Breast epithelium (tissue), 4 donors: ENCODE measurements at regions not wholly inside any gene's neighbourhood (a gene's known extent, or its start where the extent isn't known, plus 50 kb on each side); places are given as distances from the start of the nearest gene placed in this dataset.

Experiments
- DNase-seq, 2 donors: peaks; one replicate each; pipeline ENCODE4 v3.0.0-alpha.2; 2019; ENCODE audit warnings: low spot score in 2 of 2
- H3K27ac ChIP-seq, 2 donors: fragments of 200-600 bp; sonication (generic) in 1 of 2; one replicate each; pipeline ENCODE4 v1.5.1; 2016 to 2019; ENCODE audit warnings: mild to moderate bottlenecking in 1 of 2
- H3K27me3 ChIP-seq, 2 donors: fragments of 200-600 bp; sonication (generic) in 1 of 2; one replicate each; pipeline versions ENCODE4 v1.5.1 to v1.6.0; 2017 to 2019; ENCODE audit warnings: control low read depth in 1 of 2, mild to moderate bottlenecking in 1 of 2
- H3K36me3 ChIP-seq: fragments of 200-600 bp; one replicate; pipeline ENCODE4 v1.5.1; 2019
- H3K4me1 ChIP-seq, 2 donors: fragments of 200-600 bp; sonication (generic); one replicate each; pipeline ENCODE4 v1.5.1; 2016 to 2019; ENCODE audit warnings: control low read depth in 1 of 2
- H3K4me3 ChIP-seq, 3 donors: fragments of 200-600 bp; sonication (generic); 1 replicate in 2 of 3; 2 replicates in 1 of 3; pipeline ENCODE4 v1.5.1; 2016 to 2019; ENCODE audit warnings: mild to moderate bottlenecking in 3 of 3, moderate library complexity in 2 of 3
- H3K9me3 ChIP-seq, 2 donors: fragments of 200-600 bp; sonication (generic) in 1 of 2; one replicate each; pipeline ENCODE4 v1.5.1; 2016 to 2019; ENCODE audit warnings: control low read depth in 1 of 2
- POLR2A ChIP-seq: fragments of 450-650 bp; IDR thresholded peaks from one replicate; pipeline ENCODE4 v1.6.1; 2016; ENCODE audit warnings: antibody characterized with exemption, mild to moderate bottlenecking, moderate library complexity
- POLR2AphosphoS5 ChIP-seq, 3 donors: sonication (generic); formaldehyde crosslinking; IDR thresholded peaks; one replicate each; pipeline ENCODE4 v1.6.1; 2017; ENCODE audit warnings: antibody characterized with exemption in 3 of 3
- intact Hi-C: fragments of 100-400 bp; cut with DNase I; formaldehyde crosslinking; loops from one replicate; pipeline ENCODE4 v1.15.1; 2023; ENCODE audit warnings: low total_unique reads
- TF ChIP-seq, protein P1 (sequence below), 3 donors: fragments of 450-650 bp; IDR thresholded peaks; one replicate each; pipeline ENCODE4 v1.5.1; 2016 to 2017; ENCODE audit warnings: antibody characterized with exemption in 3 of 3, mild to moderate bottlenecking in 3 of 3, moderate library complexity in 3 of 3

DNA sequence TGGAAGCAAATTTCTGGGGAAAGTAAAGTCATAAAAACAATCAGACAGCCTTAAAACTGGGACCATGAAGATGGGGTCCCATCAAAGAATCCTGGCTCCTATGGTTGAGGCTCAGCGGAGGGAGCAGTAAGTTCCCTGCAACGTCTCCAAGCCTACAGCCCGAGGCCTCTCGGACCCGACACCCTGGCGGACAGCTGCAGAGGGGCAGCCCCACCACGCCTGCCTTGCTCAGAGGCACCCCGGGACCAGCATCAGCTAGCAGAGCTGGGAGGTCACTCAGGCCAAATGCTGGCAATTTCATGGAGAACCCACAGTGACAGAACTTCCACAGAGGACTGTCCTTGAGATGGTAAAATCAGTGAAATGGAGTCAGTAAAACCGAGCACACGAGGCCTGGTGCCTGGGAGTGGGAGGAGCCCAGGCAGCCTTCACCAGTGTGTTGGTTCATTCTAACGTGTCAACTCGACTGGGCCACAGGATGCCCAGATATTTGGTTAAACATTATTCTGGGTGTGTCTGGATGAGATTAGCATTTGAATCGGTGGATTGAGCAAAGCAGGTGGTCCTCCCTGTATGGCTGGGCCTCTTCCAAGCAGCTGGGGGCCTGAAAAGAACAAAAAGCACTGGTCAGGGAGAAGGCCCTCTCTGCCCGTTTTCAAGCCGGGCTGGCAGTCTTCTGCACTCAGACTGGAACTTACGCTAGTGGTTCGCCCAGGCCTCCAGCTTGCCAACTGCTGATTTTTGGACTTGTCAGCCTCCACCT lies 96.2 kb upstream of the INSIG1 start:
- Histone ChIP-seq H3K27me3 (no peaks in the 10 kb centered on the region), H3K27ac (no peak overlapping the region), H3K9me3 (peaks cover 8 to 10% of the 10 kb centered on the region in 2 donors), H3K4me3 (no peak overlapping the region), H3K4me1 (no peaks in the 10 kb centered on the region), H3K36me3 (no peaks in the 10 kb centered on the region)
- intact Hi-C loops: no loop called here
- TF ChIP-seq POLR2A (no peak), POLR2AphosphoS5 (IDR thresholded peaks at IDR 0.05) (no peak)
- TF ChIP-seq, protein P1, sequence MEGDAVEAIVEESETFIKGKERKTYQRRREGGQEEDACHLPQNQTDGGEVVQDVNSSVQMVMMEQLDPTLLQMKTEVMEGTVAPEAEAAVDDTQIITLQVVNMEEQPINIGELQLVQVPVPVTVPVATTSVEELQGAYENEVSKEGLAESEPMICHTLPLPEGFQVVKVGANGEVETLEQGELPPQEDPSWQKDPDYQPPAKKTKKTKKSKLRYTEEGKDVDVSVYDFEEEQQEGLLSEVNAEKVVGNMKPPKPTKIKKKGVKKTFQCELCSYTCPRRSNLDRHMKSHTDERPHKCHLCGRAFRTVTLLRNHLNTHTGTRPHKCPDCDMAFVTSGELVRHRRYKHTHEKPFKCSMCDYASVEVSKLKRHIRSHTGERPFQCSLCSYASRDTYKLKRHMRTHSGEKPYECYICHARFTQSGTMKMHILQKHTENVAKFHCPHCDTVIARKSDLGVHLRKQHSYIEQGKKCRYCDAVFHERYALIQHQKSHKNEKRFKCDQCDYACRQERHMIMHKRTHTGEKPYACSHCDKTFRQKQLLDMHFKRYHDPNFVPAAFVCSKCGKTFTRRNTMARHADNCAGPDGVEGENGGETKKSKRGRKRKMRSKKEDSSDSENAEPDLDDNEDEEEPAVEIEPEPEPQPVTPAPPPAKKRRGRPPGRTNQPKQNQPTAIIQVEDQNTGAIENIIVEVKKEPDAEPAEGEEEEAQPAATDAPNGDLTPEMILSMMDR (IDR thresholded peaks at IDR 0.05): no peak
- no peak for DNase-seq

DNA sequence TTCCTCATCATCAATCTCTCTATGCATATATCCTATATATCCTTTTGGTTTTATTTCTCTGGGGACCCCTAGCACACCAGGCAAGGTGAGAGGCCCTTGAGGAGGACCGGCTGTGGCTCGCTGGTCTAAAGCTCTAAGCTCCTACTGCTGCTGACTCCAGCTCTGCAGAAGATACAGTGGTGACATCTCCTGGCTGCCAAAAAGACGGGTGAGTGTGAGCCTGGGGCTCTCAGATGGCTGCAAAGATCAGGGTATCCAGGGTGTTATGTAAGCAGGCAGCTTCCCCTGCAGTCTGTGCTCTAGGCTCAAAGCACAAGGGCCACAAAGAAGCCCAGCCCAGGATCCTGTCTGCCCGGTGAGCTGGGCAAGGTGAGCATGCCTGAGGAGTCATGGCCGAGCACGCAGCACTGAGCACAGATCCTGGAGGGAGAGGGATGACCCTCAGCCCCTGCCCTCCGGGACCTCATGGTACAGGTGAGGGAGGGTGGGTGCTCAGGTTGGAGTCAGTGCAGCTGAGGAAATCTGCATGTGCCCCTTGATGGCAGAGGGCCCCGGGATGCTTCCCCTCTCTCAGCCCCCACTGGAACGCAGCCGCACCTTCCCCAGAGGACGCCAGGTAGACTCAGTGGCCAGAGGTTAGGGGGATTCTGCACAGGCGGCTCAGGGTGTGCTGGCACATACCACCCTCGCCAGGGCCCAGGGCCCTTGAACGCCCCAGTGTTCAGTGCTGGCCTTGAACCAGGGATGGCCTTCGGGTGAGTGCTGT lies 95.4 kb upstream of the INSIG1 start:
- no peaks in the 10 kb centered on the region for H3K4me1 ChIP-seq
- TF ChIP-seq POLR2A: no peak
- no peak for TF ChIP-seq POLR2AphosphoS5 (IDR thresholded peaks at IDR 0.05)
- TF ChIP-seq, protein P1 (IDR thresholded peaks at IDR 0.05): no peak
- no peaks in the 10 kb centered on the region for H3K27me3 ChIP-seq
- peaks cover under 1 to 3% of the 10 kb centered on the region in 2 donors for H3K9me3 ChIP-seq
- no peaks in the 10 kb centered on the region for H3K36me3 ChIP-seq
- H3K27ac ChIP-seq: no peak overlapping the region
- H3K4me3 ChIP-seq: no peak overlapping the region
- DNase-seq: no peak
- intact Hi-C loops: no loop called here

DNA sequence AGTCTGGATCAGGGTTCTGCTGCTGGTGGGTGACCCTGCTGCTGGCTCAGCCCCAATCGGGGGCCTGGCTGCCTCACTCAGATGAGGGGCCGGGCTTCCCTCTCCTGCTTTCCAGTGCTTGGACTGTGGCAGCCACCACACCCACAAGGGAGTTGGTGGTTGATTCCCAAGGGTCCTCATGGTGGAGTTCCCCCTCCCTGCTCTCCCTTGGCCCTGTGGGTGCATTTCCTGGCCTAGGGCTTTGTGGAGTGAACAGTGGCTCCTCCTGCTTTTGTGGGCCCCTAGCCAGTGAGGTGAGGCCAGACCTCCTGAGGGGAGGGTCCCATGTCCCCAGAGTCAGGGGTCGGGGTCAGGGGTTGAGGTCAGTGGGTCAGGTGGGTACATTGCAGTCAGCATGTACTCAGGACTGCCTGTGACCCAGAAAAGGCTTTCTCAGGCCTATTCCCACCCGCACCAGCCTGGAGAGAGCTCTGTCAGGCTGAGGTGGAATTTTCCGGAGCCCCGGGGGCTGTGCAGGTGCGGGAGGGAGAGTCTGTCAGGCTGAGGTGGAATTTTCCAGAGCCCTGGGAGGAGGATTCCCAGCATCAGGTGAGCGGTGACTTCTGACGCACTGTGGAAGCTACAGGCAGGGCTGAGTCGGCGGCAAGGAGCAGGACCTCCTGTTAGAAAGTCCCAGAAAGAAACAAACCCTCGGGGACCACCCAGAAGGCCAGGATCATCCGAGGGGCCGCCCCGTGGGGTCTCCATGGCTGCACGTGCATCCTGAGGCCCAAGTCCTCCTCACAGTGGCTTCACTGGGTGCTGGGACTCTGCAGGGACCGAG lies 94.4 kb upstream of the INSIG1 start:
- peaks cover 0 to under 1% of the 10 kb centered on the region in 2 donors for H3K9me3 ChIP-seq
- intact Hi-C loops: no loop called here
- H3K27ac ChIP-seq: no peak overlapping the region
- TF ChIP-seq, protein P1 (IDR thresholded peaks at IDR 0.05): no peak
- TF ChIP-seq POLR2AphosphoS5 (IDR thresholded peaks at IDR 0.05): no peak
- no peak for TF ChIP-seq POLR2A
- H3K36me3 ChIP-seq: no peaks in the 10 kb centered on the region
- no peaks in the 10 kb centered on the region for H3K27me3 ChIP-seq
- H3K4me1 ChIP-seq: no peaks in the 10 kb centered on the region
- DNase-seq: no peak
- H3K4me3 ChIP-seq: no peak overlapping the region

DNA sequence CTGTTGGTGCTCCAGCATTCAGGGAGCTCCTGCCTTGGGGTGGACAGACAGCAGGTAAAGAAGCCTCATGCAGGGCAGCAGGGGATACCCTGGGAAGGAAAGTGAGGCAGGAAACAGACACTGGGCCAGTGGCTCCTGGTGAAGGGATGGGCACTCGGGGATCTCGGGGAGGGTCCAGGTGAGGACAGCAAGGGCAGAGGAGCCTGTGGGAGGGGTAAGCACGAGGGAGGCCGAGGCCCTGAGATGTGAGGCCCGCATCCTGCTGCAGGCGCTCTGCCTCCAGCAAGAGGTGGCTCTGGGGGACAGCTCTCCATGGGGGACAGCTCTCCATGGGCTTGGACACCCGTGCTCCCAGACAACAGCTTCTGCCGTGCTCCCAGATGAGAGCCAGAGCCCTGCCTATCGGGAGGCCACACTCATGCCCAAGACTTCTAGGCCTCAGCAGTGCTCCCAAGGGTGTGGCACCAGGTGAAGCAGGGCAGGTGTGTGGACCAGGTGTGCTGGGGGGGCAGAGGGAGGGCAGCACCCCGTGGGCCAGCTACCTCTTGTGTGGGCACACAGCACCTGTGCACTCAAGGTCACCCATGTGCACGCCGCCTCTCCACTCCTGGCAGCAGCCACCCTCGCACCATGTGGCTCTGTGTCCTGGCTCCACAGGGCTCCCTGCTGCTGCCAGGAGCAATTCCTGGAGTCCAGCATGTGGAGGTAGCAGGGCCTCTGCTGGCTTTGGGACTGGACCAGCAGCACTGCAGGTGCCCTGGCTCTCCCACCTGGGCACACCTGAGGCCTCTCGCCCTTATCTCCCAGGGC lies 93.6 kb upstream of the INSIG1 start:
- H3K9me3 ChIP-seq: no peaks in the 10 kb centered on the region
- no peak overlapping the region for H3K27ac ChIP-seq
- H3K4me1 ChIP-seq: no peaks in the 10 kb centered on the region
- TF ChIP-seq, protein P1 (IDR thresholded peaks at IDR 0.05): no peak
- TF ChIP-seq POLR2AphosphoS5 (IDR thresholded peaks at IDR 0.05) (no peak), POLR2A (no peak)
- no peak overlapping the region for H3K4me3 ChIP-seq
- intact Hi-C loops: no loop called here
- H3K27me3 ChIP-seq: no peaks in the 10 kb centered on the region
- H3K36me3 ChIP-seq: no peaks in the 10 kb centered on the region
- DNase-seq: no peak
